HG03439 (cell line): ENCODE measurements at regions not wholly inside any gene's neighbourhood (a gene's known extent, or its start where the extent isn't known, plus 50 kb on each side); places are given as distances from the start of the nearest gene placed in this dataset.

Experiments used
- ATAC-seq: cut with Tn5 transposase; IDR thresholded peaks from one replicate; pipeline ENCODE4 v1.9.1; 2021; ENCODE audit warnings: mild to moderate bottlenecking, moderate library complexity; ENCODE audit not compliant: unreplicated experiment

- no peak for ATAC-seq
These were observed 469.8 kb downstream of the ACTL7B start for GRCh38 chr9:108386032-108386431.

DNA sequence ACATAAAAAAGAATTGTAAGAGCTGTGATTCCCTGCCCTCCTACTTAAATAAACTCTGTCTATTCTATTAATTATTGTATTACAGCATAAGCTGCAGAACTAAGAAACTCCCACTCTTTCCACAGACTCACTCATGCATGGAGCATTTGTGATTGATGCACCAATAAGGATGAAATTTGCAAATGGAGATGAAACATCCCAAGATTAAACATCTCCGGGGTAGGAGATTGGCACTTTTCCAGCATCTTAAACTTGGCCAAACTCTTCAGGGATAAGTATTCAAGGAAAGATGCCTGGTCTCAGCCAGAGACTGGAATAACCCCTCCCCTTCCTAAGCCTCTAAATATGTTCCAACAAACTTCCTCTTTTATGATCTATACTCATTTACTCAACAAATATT is 472.0 kb downstream of the ACTL7B start:
- no peak for ATAC-seq

DNA sequence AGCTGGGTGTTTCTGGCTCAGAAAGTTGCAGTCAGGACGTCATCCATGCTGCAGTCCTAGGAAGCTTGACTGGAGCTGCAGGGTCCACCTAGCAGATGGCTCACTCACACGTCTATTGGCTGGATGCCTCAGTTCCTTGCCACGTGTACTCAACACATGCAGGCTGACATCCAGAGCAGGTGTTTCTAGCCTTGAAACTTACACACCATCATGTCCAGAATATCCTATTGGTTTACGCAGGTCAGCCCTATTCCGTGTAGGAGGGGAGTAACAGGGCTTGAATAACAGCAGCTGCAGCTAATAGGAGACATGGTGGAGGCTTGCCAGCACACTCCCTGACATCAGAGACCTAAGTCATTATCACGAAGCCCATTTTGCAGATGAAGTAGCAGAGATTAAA is 473.5 kb downstream of the ACTL7B start:
- no peak for ATAC-seq

DNA sequence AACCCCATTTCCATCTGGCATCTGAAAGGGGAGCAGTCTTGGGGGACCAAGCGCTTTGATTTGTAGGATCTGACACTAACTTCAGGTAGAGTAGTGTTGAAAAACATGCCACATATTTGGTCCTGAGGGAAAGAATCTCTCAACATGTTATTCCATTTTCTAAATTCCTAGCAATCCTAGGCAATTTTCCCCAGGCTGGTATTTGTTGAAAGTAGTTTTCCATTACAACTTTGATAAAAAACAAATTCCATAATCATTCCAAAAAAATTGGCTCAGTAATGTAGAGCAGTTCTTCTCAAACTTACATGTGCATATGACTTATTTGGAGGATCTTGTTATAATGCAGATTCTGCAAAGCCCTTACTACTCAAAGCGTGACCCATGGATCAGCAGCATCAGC is 477.9 kb downstream of the ACTL7B start:
- ATAC-seq, result no peak

DNA sequence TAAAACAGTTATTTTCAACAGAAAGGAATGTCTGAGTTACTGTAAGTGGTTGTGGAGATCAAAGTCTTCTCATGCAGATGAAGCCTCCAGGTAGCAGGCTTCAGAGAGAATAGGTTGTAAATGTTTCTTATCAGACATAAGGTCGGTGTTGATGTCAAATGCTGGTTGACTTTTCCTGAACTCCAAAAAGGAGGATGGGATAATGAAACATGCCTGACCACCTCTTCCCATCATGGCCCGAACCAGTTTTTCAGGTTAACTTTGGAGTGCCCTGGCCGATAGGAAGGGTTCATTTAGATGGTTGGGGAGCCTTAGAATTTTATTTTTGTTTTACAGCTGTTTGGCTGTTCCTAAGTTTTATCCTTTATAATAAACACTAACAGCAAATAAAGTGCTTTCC is 478.4 kb downstream of the ACTL7B start:
- no peak for ATAC-seq

DNA sequence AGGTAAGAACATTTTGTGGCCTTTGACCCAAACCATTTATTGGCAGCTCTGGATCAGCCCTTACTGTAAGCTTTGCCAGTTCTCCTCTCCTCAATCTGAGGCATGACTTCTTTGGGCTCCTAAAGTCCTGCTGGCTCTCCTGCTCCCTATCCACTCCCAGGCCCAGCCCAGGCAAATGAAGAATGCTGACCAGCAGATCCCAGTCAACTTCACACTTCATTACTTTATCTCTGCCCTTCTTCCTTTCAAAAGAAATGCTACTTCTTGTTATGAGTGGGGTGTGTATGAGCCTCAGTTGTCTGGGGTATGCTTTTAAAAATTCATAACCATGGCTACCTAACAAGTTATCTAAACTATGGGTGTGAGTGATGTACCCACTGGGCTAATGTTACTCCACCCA is 479.6 kb downstream of the ACTL7B start:
- ATAC-seq, result no peak

DNA sequence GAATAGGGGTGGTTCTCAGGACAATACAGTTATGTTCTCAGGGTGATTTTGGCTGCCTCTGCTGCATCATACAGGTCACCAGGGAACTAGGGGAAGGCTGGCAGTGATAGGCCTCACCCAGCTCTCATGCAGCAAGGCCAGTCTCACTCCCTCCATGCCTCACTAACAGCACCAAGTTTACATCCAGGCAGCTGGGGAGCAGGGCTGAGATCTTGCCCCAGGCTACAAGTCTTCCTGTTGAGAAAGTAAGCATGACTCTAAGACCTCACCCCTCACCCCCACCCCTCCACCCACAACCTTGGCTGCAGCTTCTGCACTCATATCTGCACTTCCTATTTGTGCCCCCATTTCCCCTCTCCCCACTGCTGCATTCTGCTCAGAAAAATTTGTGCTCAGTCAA is 481.2 kb downstream of the ACTL7B start:
- ATAC-seq, result no peak

DNA sequence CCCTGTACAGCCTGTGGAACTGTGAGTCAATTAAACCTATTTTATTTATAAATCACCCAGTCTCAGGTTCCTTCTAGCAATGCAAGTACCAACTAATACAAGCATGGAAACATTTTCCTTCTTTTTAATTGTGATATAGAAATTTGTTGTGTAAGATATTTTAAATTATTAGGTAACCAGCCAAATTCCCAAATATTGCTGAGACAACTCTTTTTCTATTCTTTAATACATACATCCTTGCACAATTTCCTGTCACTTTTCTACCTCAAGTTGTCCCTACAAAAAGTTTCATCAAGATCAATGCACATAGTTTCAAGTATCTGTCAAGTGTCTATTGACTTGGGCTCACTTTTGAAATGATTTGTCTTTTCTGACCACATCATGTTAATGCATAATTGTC is 488.6 kb downstream of the ACTL7B start:
- no peak for ATAC-seq

- ATAC-seq, result no peak
These were observed 492.5 kb downstream of the ACTL7B start for GRCh38 chr9:108363311-108363710.

GRCh38 chr9:108360304-108360703 is 495.5 kb downstream of the ACTL7B start:
- ATAC-seq, result no peak

DNA sequence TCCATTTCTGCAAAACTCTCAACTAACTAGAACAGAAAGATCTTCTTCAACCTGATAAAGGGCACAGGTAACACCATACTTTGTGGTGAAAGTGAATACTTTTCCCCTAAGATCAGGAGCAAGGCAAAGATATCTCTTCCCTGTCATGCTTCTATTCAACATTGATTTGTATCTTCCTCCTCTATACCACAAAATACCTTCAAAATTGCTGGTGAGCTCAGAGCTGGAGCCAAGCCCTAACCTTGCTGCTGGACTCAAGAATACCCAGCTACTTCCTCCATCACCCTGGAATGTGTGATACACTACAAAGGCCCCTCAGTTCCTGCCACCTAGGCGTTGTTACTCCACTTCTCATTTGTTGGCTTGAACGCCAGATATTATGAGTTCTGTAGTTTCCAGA is 499.0 kb downstream of the ACTL7B start:
- ATAC-seq, result no peak

GRCh38 chr9:108351571-108351970 is 504.2 kb downstream of the ACTL7B start:
- no peak for ATAC-seq

- no peak for ATAC-seq
These were observed 508.2 kb downstream of the ACTL7B start for GRCh38 chr9:108347463-108348188.

GRCh38 chr9:108345826-108346225 is 510.0 kb downstream of the ACTL7B start:
- ATAC-seq, result no peak

DNA sequence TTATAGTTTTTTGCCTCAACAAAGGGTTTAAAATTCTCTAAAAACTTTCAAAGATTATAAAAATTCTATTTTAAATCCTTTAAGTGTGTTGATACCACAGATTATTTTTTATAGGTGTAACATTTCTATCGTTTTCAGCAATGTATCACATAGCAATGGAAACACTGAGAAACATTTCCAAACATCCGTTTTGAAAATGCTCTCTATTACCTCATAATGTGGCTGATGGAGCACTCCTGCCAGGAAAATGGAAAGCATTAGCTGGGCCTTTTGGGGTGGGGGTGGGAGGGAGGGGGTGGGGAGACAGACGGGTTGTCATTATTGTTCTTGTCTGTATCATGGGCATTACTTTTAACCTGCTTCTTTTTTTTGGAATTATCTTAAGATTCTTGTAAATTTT is 516.5 kb downstream of the ACTL7B start:
- ATAC-seq, result no peak

GRCh38 chr9:108336575-108336974 is 519.2 kb downstream of the ACTL7B start:
- no peak for ATAC-seq

DNA sequence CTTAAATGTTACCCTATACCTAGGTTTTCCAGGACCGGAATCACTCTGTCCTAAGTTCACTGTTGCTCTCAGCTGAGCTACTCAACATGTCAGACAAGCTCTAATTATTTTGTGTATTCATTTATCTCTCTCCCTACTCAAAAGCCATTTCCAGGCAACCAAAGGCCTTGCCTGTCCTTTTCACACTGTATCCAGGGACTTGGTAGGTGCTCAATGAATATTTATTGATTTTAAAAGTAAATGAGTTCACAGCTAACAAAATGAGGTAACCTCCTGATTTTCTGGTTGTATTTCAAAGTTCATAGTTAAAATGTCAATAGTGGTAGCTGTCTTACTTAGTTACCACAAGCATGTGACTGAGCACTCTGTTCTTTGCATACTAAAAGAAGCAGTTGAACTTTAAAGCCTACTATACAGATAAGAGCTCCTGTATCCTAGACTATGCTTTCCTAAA is 522.2 kb downstream of the ACTL7B start:
- ATAC-seq, result no peak

- ATAC-seq, result no peak
These were observed 524.2 kb downstream of the ACTL7B start for GRCh38 chr9:108331596-108331995.

DNA sequence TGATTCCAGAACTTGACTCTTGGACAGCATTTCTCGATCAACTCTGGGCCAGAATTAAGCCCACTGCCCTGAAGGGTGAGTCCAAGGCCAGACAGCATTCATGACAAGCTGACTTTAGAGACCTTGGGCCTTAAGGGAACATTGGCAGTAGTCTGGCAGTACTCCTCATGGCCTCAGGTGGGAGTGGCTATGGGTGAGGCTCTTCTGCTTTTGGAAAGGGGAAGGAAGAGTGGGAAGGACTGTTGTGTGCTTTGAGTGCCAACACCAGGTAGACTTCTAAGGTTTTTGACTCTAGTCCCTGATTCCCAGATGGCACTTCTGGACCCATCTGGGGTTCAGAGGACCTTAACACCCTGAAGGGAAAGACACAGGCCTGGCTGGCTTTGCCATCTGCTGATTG is 530.4 kb downstream of the ACTL7B start:
- ATAC-seq, result no peak

- ATAC-seq, result no peak
These were observed 532.2 kb downstream of the ACTL7B start for GRCh38 chr9:108323615-108324014.

- ATAC-seq, result no peak
These were observed 533.3 kb downstream of the ACTL7B start for GRCh38 chr9:108322326-108323098.

- ATAC-seq, result no peak
These were observed 539.2 kb downstream of the ACTL7B start for GRCh38 chr9:108316630-108317029.
